ENCODE measurements at regions not wholly inside any gene's neighbourhood (a gene's known extent, or its start where the extent isn't known, plus 50 kb on each side); places are given as distances from the start of the nearest gene placed in this dataset.
A peak's percentile ranks its signal among the peaks of the same experiment; 100 is the strongest.

DNA sequence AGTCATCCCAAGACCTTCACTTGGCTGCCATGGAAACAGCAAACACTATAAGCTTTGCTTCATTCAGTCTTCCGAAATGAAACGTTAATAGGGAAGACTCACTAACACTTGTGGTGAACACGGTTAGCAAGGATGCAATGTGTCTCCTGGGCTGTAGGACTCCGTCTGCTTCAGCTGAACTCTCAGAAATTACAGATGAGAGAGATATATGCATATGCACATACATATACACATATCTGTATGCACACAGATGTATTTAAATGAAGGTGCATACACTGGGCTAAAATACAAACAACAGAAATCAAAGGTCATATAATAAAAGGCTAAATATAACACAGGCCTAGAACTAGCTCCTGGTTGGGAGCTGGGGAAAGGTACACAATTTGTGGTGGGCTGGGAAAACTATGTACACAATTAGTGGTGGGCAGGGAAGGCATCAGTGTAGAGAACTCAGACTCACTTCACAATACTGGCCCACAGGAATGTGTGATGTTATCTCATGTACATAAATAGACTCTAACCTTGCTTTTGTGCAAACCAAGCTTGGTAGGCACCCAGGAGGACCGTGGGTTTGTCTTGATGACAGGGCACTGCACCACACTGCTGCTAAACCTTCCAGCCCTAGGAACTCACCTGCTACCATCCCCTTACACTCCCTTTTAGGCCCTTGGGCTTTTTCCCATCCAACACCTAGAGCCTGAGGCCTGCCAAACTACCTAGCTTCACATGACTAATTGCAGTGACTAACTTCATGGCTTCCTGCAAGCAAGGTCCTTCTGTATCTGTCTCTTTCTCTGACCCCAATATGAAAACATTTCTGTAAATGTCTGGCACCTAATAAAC, 873.1 kb downstream of the NSUN3 start:
- no peak overlapping the region for H3K4me3 ChIP-seq (ENCODE audit: low read depth, low read length)
- DNase-seq = no peak
- H3K27me3 ChIP-seq (ENCODE audit: insufficient read depth, low read depth, severe bottlenecking) = peaks cover 20% of the 10 kb centered on the region
- H3K36me3 ChIP-seq = no peaks in the 10 kb centered on the region
- no peak overlapping the region for H3K27ac ChIP-seq
- TF ChIP-seq CTCF (IDR thresholded peaks at IDR 0.05; ENCODE audit: low read depth, low read length) = no peak
- no peaks in the 10 kb centered on the region for H3K9me3 ChIP-seq (ENCODE audit: severe bottlenecking)

GRCh38 chr3:94937980-94938379, 875.1 kb downstream of the NSUN3 start:
- no peak for DNase-seq
- Histone ChIP-seq H3K27me3 (ENCODE audit: insufficient read depth, low read depth, severe bottlenecking) (peaks cover 17% of the 10 kb centered on the region), H3K36me3 (no peaks in the 10 kb centered on the region), H3K9me3 (ENCODE audit: severe bottlenecking) (no peaks in the 10 kb centered on the region), H3K4me3 (ENCODE audit: low read depth, low read length) (no peak overlapping the region), H3K27ac (no peak overlapping the region)
- no peak for TF ChIP-seq CTCF (IDR thresholded peaks at IDR 0.05; ENCODE audit: low read depth, low read length)

DNA sequence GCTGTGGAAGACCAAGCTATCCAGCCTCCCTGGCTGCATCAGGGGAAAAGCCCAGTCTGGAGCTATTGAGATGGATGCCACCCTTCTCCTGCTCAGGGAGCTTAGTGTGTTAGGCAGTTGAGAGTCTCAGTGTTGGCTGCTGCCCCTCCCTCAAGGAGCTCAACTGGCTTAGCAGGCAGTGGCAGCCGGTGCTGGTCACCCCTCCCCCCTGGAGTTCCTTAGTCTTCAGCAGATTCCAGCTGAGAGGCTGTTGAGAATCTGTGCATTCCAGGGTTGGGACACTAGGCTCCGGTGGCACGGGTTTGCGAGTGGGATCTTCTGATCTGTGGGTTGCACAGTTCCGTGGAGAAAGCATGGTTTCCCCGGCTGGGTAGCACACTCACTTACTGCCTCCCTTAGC, 883.8 kb downstream of the NSUN3 start:
- Histone ChIP-seq H3K27ac (no peak overlapping the region), H3K9me3 (ENCODE audit: severe bottlenecking) (no peaks in the 10 kb centered on the region), H3K36me3 (no peaks in the 10 kb centered on the region), H3K27me3 (ENCODE audit: insufficient read depth, low read depth, severe bottlenecking) (peaks cover 31% of the 10 kb centered on the region), H3K4me3 (ENCODE audit: low read depth, low read length) (no peak overlapping the region)
- TF ChIP-seq CTCF (IDR thresholded peaks at IDR 0.05; ENCODE audit: low read depth, low read length) = no peak
- peak; percentile 57 for DNase-seq

GRCh38 chr3:94961423-94962100, 898.7 kb downstream of the NSUN3 start:
- Histone ChIP-seq H3K36me3 (no peaks in the 10 kb centered on the region), H3K27ac (no peak overlapping the region), H3K27me3 (ENCODE audit: insufficient read depth, low read depth, severe bottlenecking) (peaks cover 32% of the 10 kb centered on the region), H3K9me3 (ENCODE audit: severe bottlenecking) (no peaks in the 10 kb centered on the region), H3K4me3 (ENCODE audit: low read depth, low read length) (no peak overlapping the region)
- TF ChIP-seq CTCF (IDR thresholded peaks at IDR 0.05; ENCODE audit: low read depth, low read length) = no peak
- DNase-seq = no peak

- Histone ChIP-seq H3K36me3 (no peaks in the 10 kb centered on the region), H3K27ac (no peak overlapping the region), H3K4me3 (ENCODE audit: low read depth, low read length) (no peak overlapping the region), H3K27me3 (ENCODE audit: insufficient read depth, low read depth, severe bottlenecking) (peaks cover 43% of the 10 kb centered on the region), H3K9me3 (ENCODE audit: severe bottlenecking) (no peaks in the 10 kb centered on the region)
- no peak for TF ChIP-seq CTCF (IDR thresholded peaks at IDR 0.05; ENCODE audit: low read depth, low read length)
- DNase-seq = no peak
Measured at GRCh38 chr3:94965867-94966475, 903.1 kb downstream of the NSUN3 start.
